H9 (cell line): ENCODE measurements at regions not wholly inside any gene's neighbourhood (a gene's known extent, or its start where the extent isn't known, plus 50 kb on each side); places are given as distances from the start of the nearest gene placed in this dataset.

Experiments
- DNase-seq: peaks from one replicate; pipeline ENCODE4 v3.0.0-alpha.2; 2017
- H2AFZ ChIP-seq: one replicate; pipeline ENCODE4 v1.6.1; 2013; ENCODE audit warnings: mild to moderate bottlenecking, low read length, control low read depth, moderate library complexity
- H2AK5ac ChIP-seq: 2 replicates; pipeline ENCODE4 v1.6.1; 2013; ENCODE audit warnings: low read length, control low read depth, mixed read lengths; ENCODE audit not compliant: insufficient read length
- H2BK120ac ChIP-seq: one replicate; pipeline ENCODE4 v1.6.1; 2013; ENCODE audit warnings: low read depth, mild to moderate bottlenecking, low read length, control low read depth, inconsistent platforms; ENCODE audit not compliant: poor library complexity, severe bottlenecking
- H2BK12ac ChIP-seq: 2 replicates; pipeline ENCODE4 v1.6.1; 2013; ENCODE audit warnings: low read length, control low read depth, mixed read lengths, low read depth; ENCODE audit not compliant: insufficient read length
- H2BK15ac ChIP-seq: 2 replicates; pipeline ENCODE4 v1.6.1; 2013; ENCODE audit warnings: low read depth, low read length, control low read depth
- H2BK20ac ChIP-seq: one replicate; pipeline ENCODE4 v1.6.1; 2013; ENCODE audit warnings: low read depth, mild to moderate bottlenecking, low read length, control low read depth, inconsistent platforms; ENCODE audit not compliant: poor library complexity, severe bottlenecking
- H2BK5ac ChIP-seq: 2 replicates; pipeline ENCODE4 v1.6.1; 2013; ENCODE audit warnings: low read length, control low read depth, mixed read lengths; ENCODE audit not compliant: insufficient read length
- H3K14ac ChIP-seq: 2 replicates; pipeline ENCODE4 v1.6.1; 2013; ENCODE audit warnings: low read length, control low read depth; ENCODE audit not compliant: insufficient read depth
- H3K18ac ChIP-seq: 2 replicates; pipeline ENCODE4 v1.6.1; 2013; ENCODE audit warnings: low read depth, mild to moderate bottlenecking, mixed read lengths, low read length, control low read depth; ENCODE audit not compliant: insufficient read length
- H3K23ac ChIP-seq: 2 replicates; pipeline ENCODE4 v1.6.1; 2013; ENCODE audit warnings: low read length, control low read depth, mixed read lengths, low read depth; ENCODE audit not compliant: insufficient read length
- H3K23me2 ChIP-seq: 2 replicates; pipeline ENCODE4 v1.6.1; 2013; ENCODE audit warnings: low read depth, mild to moderate bottlenecking, mixed read lengths, low read length, control low read depth; ENCODE audit not compliant: insufficient read length, poor library complexity, severe bottlenecking
- H3K27ac ChIP-seq: 2 replicates; pipeline ENCODE4 v1.5.1; 2013; ENCODE audit warnings: low read length, control low read depth, mixed read lengths, low read depth; ENCODE audit not compliant: insufficient read length
- H3K27me3 ChIP-seq: 2 replicates; pipeline ENCODE4 v1.6.1; 2013; ENCODE audit warnings: low read length, control low read depth, inconsistent platforms; ENCODE audit not compliant: insufficient read depth
- H3K4ac ChIP-seq: 2 replicates; pipeline ENCODE4 v1.6.1; 2013; ENCODE audit warnings: low read depth, mild to moderate bottlenecking, control low read depth, inconsistent platforms, low read length, moderate library complexity
- H3K4me1 ChIP-seq: 2 replicates; pipeline ENCODE4 v1.6.1; 2013; ENCODE audit warnings: low read length, control low read depth, inconsistent platforms; ENCODE audit not compliant: insufficient read depth
- H3K4me2 ChIP-seq: 2 replicates; pipeline ENCODE4 v1.6.1; 2013; ENCODE audit warnings: low read length, control low read depth, mixed read lengths; ENCODE audit not compliant: insufficient read length, insufficient read depth
- H3K56ac ChIP-seq: 2 replicates; pipeline ENCODE4 v1.6.1; 2013; ENCODE audit warnings: low read depth, mild to moderate bottlenecking, mixed read lengths, low read length, control low read depth; ENCODE audit not compliant: insufficient read length
- H3K79me1 ChIP-seq: 2 replicates; pipeline ENCODE4 v1.6.1; 2013; ENCODE audit warnings: low read depth, mild to moderate bottlenecking, moderate library complexity, low read length, control low read depth, inconsistent platforms; ENCODE audit not compliant: insufficient read depth, poor library complexity, severe bottlenecking
- H3K79me2 ChIP-seq: 2 replicates; pipeline ENCODE4 v1.6.1; 2013; ENCODE audit warnings: low read length, control low read depth, inconsistent platforms; ENCODE audit not compliant: insufficient read depth
- H3K9ac ChIP-seq: 2 replicates; pipeline ENCODE4 v1.6.1; 2013; ENCODE audit warnings: low read length, control low read depth, mixed read lengths; ENCODE audit not compliant: insufficient read length; ENCODE audit errors: extremely low read depth
- H3K9me3 ChIP-seq: one replicate; pipeline ENCODE4 v1.6.1; 2013; ENCODE audit warnings: low read depth, low read length, inconsistent platforms; ENCODE audit not compliant: control insufficient read depth
- H3T11ph ChIP-seq: one replicate; pipeline ENCODE4 v1.6.1; 2013; ENCODE audit warnings: mild to moderate bottlenecking, low read length, control low read depth, inconsistent platforms
- H4K20me1 ChIP-seq: one replicate; pipeline ENCODE4 v1.6.1; 2013; ENCODE audit not compliant: control insufficient read depth, insufficient read length, insufficient read depth
- H4K5ac ChIP-seq: 2 replicates; pipeline ENCODE4 v1.6.1; 2013; ENCODE audit warnings: low read depth, mild to moderate bottlenecking, mixed read lengths, low read length, control low read depth; ENCODE audit not compliant: insufficient read length
- H4K8ac ChIP-seq: replicated peaks from 2 replicates; pipeline ENCODE4 v1.6.1; 2013; ENCODE audit warnings: low read length, control low read depth, mixed read lengths, low read depth; ENCODE audit not compliant: insufficient read length
- H4K91ac ChIP-seq: 2 replicates; pipeline ENCODE4 v1.6.1; 2013; ENCODE audit warnings: low read depth, mild to moderate bottlenecking, moderate library complexity, mixed read lengths, low read length, control low read depth; ENCODE audit not compliant: insufficient read length
- H3K27ac Mint-ChIP-seq, 3 experiments: 2 replicates in 2 of 3; 3 replicates in 1 of 3; pipeline ENCODE4 v1.8.0; 2020 to 2021; ENCODE audit warnings: mixed read lengths in 3 of 3, mild to moderate bottlenecking in 1 of 3, moderate library complexity in 1 of 3
- H3K27me3 Mint-ChIP-seq: 2 replicates; pipeline ENCODE4 v1.8.0; 2021; ENCODE audit warnings: low read depth, mild to moderate bottlenecking, moderate library complexity, mixed read lengths
- H3K36me3 Mint-ChIP-seq, 3 experiments: 2 replicates in 2 of 3; 3 replicates in 1 of 3; pipeline ENCODE4 v1.8.0; 2020 to 2021; ENCODE audit warnings: low read depth in 3 of 3, mixed read lengths in 3 of 3; ENCODE audit not compliant: insufficient read depth in 1 of 3
- H3K4me1 Mint-ChIP-seq, 2 experiments: 2 replicates each; pipeline ENCODE4 v1.8.0; 2020; ENCODE audit warnings: mixed read lengths in 2 of 2
- H3K4me3 Mint-ChIP-seq, 2 experiments: 2 replicates in 1 of 2; 3 replicates in 1 of 2; pipeline ENCODE4 v1.8.0; 2020 to 2021; ENCODE audit warnings: mild to moderate bottlenecking in 2 of 2, mixed read lengths in 2 of 2, moderate library complexity in 1 of 2
- H3K9me3 Mint-ChIP-seq, 2 experiments: 2 replicates in 1 of 2; 3 replicates in 1 of 2; pipeline ENCODE4 v1.8.0; 2020; ENCODE audit warnings: mild to moderate bottlenecking in 2 of 2, mixed read lengths in 2 of 2, moderate library complexity in 1 of 2
- WGBS: extraction: QIAGEN DNeasy Blood & Tissue Kit; methylation state at CpG from one replicate; pipeline ENCODE4 v1.1.7; 2013; ENCODE audit warnings: missing lambda C conversion rate, low lambda C conversion rate, mixed read lengths; ENCODE audit not compliant: insufficient read length; ENCODE audit errors: extremely low coverage; 5-methylcytosine and 5-hydroxymethylcytosine counted together
- TF ChIP-seq, protein P1 (sequence below): fragments of 200-600 bp; sonication (generic); conservative IDR thresholded peaks from 3 replicates; pipeline ENCODE4 v1.8.0; 2021; ENCODE audit warnings: antibody characterized with exemption, mild to moderate bottlenecking

DNA sequence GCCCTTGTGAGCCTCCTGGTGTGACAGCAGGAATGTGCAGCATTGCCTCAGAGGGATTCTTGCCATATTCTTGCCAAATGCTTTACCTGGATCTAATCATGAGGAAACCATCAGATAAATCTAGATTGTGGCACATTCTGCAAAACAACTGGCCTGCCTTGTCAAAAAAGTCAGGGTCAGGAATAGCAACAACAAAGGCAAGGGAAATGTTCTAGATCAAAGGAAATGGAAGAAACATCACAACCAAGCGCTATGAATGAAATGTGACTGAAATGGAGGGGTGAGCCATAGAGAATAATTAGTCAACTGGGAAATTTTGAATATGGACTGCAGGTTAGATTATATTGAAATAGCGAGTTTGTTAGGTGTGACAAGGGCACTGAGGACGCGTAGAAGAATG lies 262.6 kb upstream of the CDYL start:
- H3K4me1 ChIP-seq, result no peaks in the 10 kb centered on the region
- Mint-ChIP-seq H3K4me1 (peaks cover 29 to 40% of the 10 kb centered on the region in 2 experiments), H3K27ac (no peak overlapping the region), H3K27me3 (peaks cover 15% of the 10 kb centered on the region), H3K9me3 (no peaks in the 10 kb centered on the region), H3K36me3 (peaks cover 0 to 2% (median 2%) of the 10 kb centered on the region in 3 experiments; a peak in 3 of 7 replicates), H3K4me3 (no peak overlapping the region)
- no peak for DNase-seq
- no peak overlapping the region for H3K27ac ChIP-seq
- no peaks in the 10 kb centered on the region for H3K79me1 ChIP-seq
- no peaks in the 10 kb centered on the region for H3K23me2 ChIP-seq
- H3K14ac ChIP-seq, result no peak overlapping the region
- TF ChIP-seq, protein P1, sequence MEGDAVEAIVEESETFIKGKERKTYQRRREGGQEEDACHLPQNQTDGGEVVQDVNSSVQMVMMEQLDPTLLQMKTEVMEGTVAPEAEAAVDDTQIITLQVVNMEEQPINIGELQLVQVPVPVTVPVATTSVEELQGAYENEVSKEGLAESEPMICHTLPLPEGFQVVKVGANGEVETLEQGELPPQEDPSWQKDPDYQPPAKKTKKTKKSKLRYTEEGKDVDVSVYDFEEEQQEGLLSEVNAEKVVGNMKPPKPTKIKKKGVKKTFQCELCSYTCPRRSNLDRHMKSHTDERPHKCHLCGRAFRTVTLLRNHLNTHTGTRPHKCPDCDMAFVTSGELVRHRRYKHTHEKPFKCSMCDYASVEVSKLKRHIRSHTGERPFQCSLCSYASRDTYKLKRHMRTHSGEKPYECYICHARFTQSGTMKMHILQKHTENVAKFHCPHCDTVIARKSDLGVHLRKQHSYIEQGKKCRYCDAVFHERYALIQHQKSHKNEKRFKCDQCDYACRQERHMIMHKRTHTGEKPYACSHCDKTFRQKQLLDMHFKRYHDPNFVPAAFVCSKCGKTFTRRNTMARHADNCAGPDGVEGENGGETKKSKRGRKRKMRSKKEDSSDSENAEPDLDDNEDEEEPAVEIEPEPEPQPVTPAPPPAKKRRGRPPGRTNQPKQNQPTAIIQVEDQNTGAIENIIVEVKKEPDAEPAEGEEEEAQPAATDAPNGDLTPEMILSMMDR, result no peak
- H2AK5ac ChIP-seq, result no peak overlapping the region
- no peaks in the 10 kb centered on the region for H3K27me3 ChIP-seq
- no peak overlapping the region for H2BK5ac ChIP-seq
- no peak overlapping the region for H3K23ac ChIP-seq
- H2BK12ac ChIP-seq, result no peak overlapping the region
- no peak overlapping the region for H3K9ac ChIP-seq
- no peaks in the 10 kb centered on the region for H4K20me1 ChIP-seq
- no peak overlapping the region for H3K18ac ChIP-seq
- H3K4ac ChIP-seq, result no peak overlapping the region
- no peaks in the 10 kb centered on the region for H3K9me3 ChIP-seq
- no peaks in the 10 kb centered on the region for H3K79me2 ChIP-seq
- H4K5ac ChIP-seq, result no peak overlapping the region
- H4K91ac ChIP-seq, result no peak overlapping the region
- WGBS, result 100% methylated on average over 2 of the region's 4 CpGs
- no peak overlapping the region for H3T11ph ChIP-seq
- H2BK120ac ChIP-seq, result no peak overlapping the region
- no peak overlapping the region for H2AFZ ChIP-seq
- H3K4me2 ChIP-seq, result no peak overlapping the region
- no peak overlapping the region for H2BK15ac ChIP-seq
- no peak overlapping the region for H3K56ac ChIP-seq
- H2BK20ac ChIP-seq, result no peak overlapping the region
- H4K8ac ChIP-seq, result no peak overlapping the region
